Activated CD8-positive, alpha-beta memory T cell treated with anti-CD3 and anti-CD28 coated beads for 1 hour (primary cell): ENCODE measurements at regions not wholly inside any gene's neighbourhood (a gene's known extent, or its start where the extent isn't known, plus 50 kb on each side); places are given as distances from the start of the nearest gene placed in this dataset.
"Not testable (repeated sequence)": the region's sequence is repeated elsewhere in the genome, so short reads cannot be mapped to it uniquely, and the experiment has no call there.

Experiments used
- DNase-seq, 2 donors: peaks; one replicate each; pipeline ENCODE4 v3.0.0-alpha.2; 2020; ENCODE audit warnings: low read depth in 1 of 2; ENCODE audit errors: extremely low read depth in 1 of 2

GRCh38 chr13:80957019-80957655 is 616.2 kb upstream of the SPRY2 start:
- DNase-seq, result no peak

- no peak for DNase-seq
Observed at GRCh38 chr13:80955501-80955900, 614.6 kb upstream of the SPRY2 start.

GRCh38 chr13:80952158-80952557 is 611.2 kb upstream of the SPRY2 start:
- DNase-seq, result no peak

GRCh38 chr13:80946008-80946802 is 605.3 kb upstream of the SPRY2 start:
- DNase-seq, result no peak

- no peak for DNase-seq
Observed at GRCh38 chr13:80945328-80945727, 604.4 kb upstream of the SPRY2 start.

- DNase-seq, result no peak
Observed at GRCh38 chr13:80939581-80939980, 598.7 kb upstream of the SPRY2 start.

GRCh38 chr13:80931766-80932165 is 590.8 kb upstream of the SPRY2 start:
- DNase-seq, result no peak

GRCh38 chr13:80931118-80931517 is 590.2 kb upstream of the SPRY2 start:
- no peak for DNase-seq

- DNase-seq, result no peak
Observed at GRCh38 chr13:80928241-80928640, 587.3 kb upstream of the SPRY2 start.

GRCh38 chr13:80926024-80926423 is 585.1 kb upstream of the SPRY2 start:
- DNase-seq, result not testable (repeated sequence)

GRCh38 chr13:80924596-80924995 is 583.7 kb upstream of the SPRY2 start:
- DNase-seq, result no peak

- no peak for DNase-seq
Observed at GRCh38 chr13:80923907-80924306, 583.0 kb upstream of the SPRY2 start.

GRCh38 chr13:80921971-80922370 is 581.0 kb upstream of the SPRY2 start:
- no peak for DNase-seq

- DNase-seq, result no peak
Observed at GRCh38 chr13:80921541-80921940, 580.6 kb upstream of the SPRY2 start.

GRCh38 chr13:80906860-80907259 is 565.9 kb upstream of the SPRY2 start:
- DNase-seq, result no peak

- DNase-seq, result no peak
Observed at GRCh38 chr13:80904386-80904785, 563.5 kb upstream of the SPRY2 start.

- no peak for DNase-seq
Observed at GRCh38 chr13:80903911-80904310, 563.0 kb upstream of the SPRY2 start.

GRCh38 chr13:80901530-80901929 is 560.6 kb upstream of the SPRY2 start:
- no peak for DNase-seq

- DNase-seq, result no peak
Observed at GRCh38 chr13:80901111-80901510, 560.2 kb upstream of the SPRY2 start.

GRCh38 chr13:80900561-80900960 is 559.6 kb upstream of the SPRY2 start:
- no peak for DNase-seq

- not testable (repeated sequence) for DNase-seq
Observed at GRCh38 chr13:80897641-80898040, 556.7 kb upstream of the SPRY2 start.

- no peak for DNase-seq
Observed at GRCh38 chr13:80894917-80895316, 554.0 kb upstream of the SPRY2 start.
